Osteocyte (in vitro differentiated cells): ENCODE measurements at regions not wholly inside any gene's neighbourhood (a gene's known extent, or its start where the extent isn't known, plus 50 kb on each side); places are given as distances from the start of the nearest gene placed in this dataset.

Experiments
- DNase-seq: peaks from one replicate; pipeline ENCODE4 v3.0.0; 2021; ENCODE audit warnings: mixed read lengths; ENCODE audit not compliant: unreplicated experiment; ENCODE audit errors: extremely low spot score
- H3K27ac Mint-ChIP-seq: one replicate; pipeline ENCODE4 v1.8.0; 2021; ENCODE audit warnings: mild to moderate bottlenecking, mixed read lengths; ENCODE audit not compliant: unreplicated experiment
- H3K27me3 Mint-ChIP-seq: one replicate; pipeline ENCODE4 v1.8.0; 2021; ENCODE audit warnings: mixed read lengths; ENCODE audit not compliant: unreplicated experiment
- H3K36me3 Mint-ChIP-seq: one replicate; pipeline ENCODE4 v1.8.0; 2021; ENCODE audit warnings: mixed read lengths; ENCODE audit not compliant: unreplicated experiment
- H3K4me1 Mint-ChIP-seq: one replicate; pipeline ENCODE4 v1.8.0; 2021; ENCODE audit warnings: mixed read lengths; ENCODE audit not compliant: unreplicated experiment
- H3K4me3 Mint-ChIP-seq: one replicate; pipeline ENCODE4 v1.8.0; 2021; ENCODE audit warnings: mild to moderate bottlenecking, moderate library complexity, mixed read lengths; ENCODE audit not compliant: unreplicated experiment
- H3K9me3 Mint-ChIP-seq: one replicate; pipeline ENCODE4 v1.8.0; 2021; ENCODE audit warnings: mixed read lengths; ENCODE audit not compliant: unreplicated experiment
- CTCF ChIP-seq: fragments of 200-600 bp; sonication (generic); IDR thresholded peaks from 2 replicates; pipeline ENCODE4 v1.5.0; 2021; ENCODE audit warnings: antibody characterized with exemption, mild to moderate bottlenecking, moderate library complexity

GRCh38 chr13:38166116-38166515 lies 183.5 kb upstream of the UFM1 start:
- Mint-ChIP-seq H3K9me3 (no peaks in the 10 kb centered on the region), H3K27ac (no peak overlapping the region), H3K4me1 (no peaks in the 10 kb centered on the region), H3K4me3 (no peak overlapping the region), H3K36me3 (no peaks in the 10 kb centered on the region), H3K27me3 (peaks cover 6% of the 10 kb centered on the region)
- no peak for DNase-seq
- TF ChIP-seq CTCF, result no peak

GRCh38 chr13:38160131-38160530 lies 189.5 kb upstream of the UFM1 start:
- DNase-seq, result no peak
- Mint-ChIP-seq H3K4me1 (no peaks in the 10 kb centered on the region), H3K27me3 (peaks cover 4% of the 10 kb centered on the region), H3K4me3 (no peak overlapping the region), H3K9me3 (no peaks in the 10 kb centered on the region), H3K27ac (no peak overlapping the region), H3K36me3 (no peaks in the 10 kb centered on the region)
- no peak for TF ChIP-seq CTCF

- peaks cover 4% of the 10 kb centered on the region for H3K27me3 Mint-ChIP-seq
- no peak for DNase-seq
- H3K36me3 Mint-ChIP-seq, result no peaks in the 10 kb centered on the region
- no peak overlapping the region for H3K4me3 Mint-ChIP-seq
- H3K4me1 Mint-ChIP-seq, result no peaks in the 10 kb centered on the region
- no peak overlapping the region for H3K27ac Mint-ChIP-seq
- TF ChIP-seq CTCF, result no peak
- no peaks in the 10 kb centered on the region for H3K9me3 Mint-ChIP-seq
Measured at GRCh38 chr13:38159710-38160109, 189.9 kb upstream of the UFM1 start.

- Mint-ChIP-seq H3K4me1 (no peaks in the 10 kb centered on the region), H3K9me3 (peaks cover 4% of the 10 kb centered on the region), H3K27me3 (peaks cover 4% of the 10 kb centered on the region), H3K4me3 (no peak overlapping the region), H3K27ac (no peak overlapping the region), H3K36me3 (no peaks in the 10 kb centered on the region)
- TF ChIP-seq CTCF, result no peak
- DNase-seq, result no peak
Measured at GRCh38 chr13:38147050-38147449, 202.6 kb upstream of the UFM1 start.

- no peak for TF ChIP-seq CTCF
- no peak overlapping the region for H3K27ac Mint-ChIP-seq
- no peaks in the 10 kb centered on the region for H3K4me1 Mint-ChIP-seq
- no peak for DNase-seq
- peaks cover 5% of the 10 kb centered on the region for H3K9me3 Mint-ChIP-seq
- H3K36me3 Mint-ChIP-seq, result no peaks in the 10 kb centered on the region
- H3K27me3 Mint-ChIP-seq, result no peaks in the 10 kb centered on the region
- H3K4me3 Mint-ChIP-seq, result no peak overlapping the region
Measured at GRCh38 chr13:38141792-38142191, 207.9 kb upstream of the UFM1 start.
